H54 (cell line): ENCODE measurements at regions not wholly inside any gene's neighbourhood (a gene's known extent, or its start where the extent isn't known, plus 50 kb on each side); places are given as distances from the start of the nearest gene placed in this dataset.

Experiments
- DNase-seq: peaks from one replicate; pipeline ENCODE4 v3.0.0; 2011; ENCODE audit warnings: low spot score, mixed read lengths; ENCODE audit not compliant: insufficient read length
- FAIRE-seq: peaks from 3 replicates; lab custom pipeline; 2011; peaks lifted over from hg19 to GRCh38; lab: Jason Lieb, UNC
- POLR2A ChIP-seq: IDR thresholded peaks from 2 replicates; pipeline ENCODE4 v1.6.1; 2011; ENCODE audit warnings: low read depth, mild to moderate bottlenecking, low read length

GRCh38 chr13:24625331-24625731, 54.9 kb upstream of the ATP12A start:
- no peak for DNase-seq
- FAIRE-seq = no peak
- TF ChIP-seq POLR2A = no peak

GRCh38 chr13:24625870-24626849, 54.0 kb upstream of the ATP12A start:
- FAIRE-seq (no peak), DNase-seq (no peak)
- TF ChIP-seq POLR2A = no peak

GRCh38 chr13:24627090-24627714, 53.0 kb upstream of the ATP12A start:
- DNase-seq (no peak), FAIRE-seq (no peak)
- TF ChIP-seq POLR2A = no peak

- FAIRE-seq = no peak
- TF ChIP-seq POLR2A = no peak
- DNase-seq = no peak
Observed at GRCh38 chr13:24627946-24628345, 52.3 kb upstream of the ATP12A start.

GRCh38 chr13:24629320-24629719, 50.9 kb upstream of the ATP12A start:
- FAIRE-seq (no peak), DNase-seq (no peak)
- TF ChIP-seq POLR2A = no peak

GRCh38 chr13:24630121-24630520, 50.1 kb upstream of the ATP12A start:
- no peak for DNase-seq
- TF ChIP-seq POLR2A = no peak
- FAIRE-seq = no peak
